NCI-H2196 (cell line): ENCODE measurements at regions not wholly inside any gene's neighbourhood (a gene's known extent, or its start where the extent isn't known, plus 50 kb on each side); places are given as distances from the start of the nearest gene placed in this dataset.
A peak's percentile ranks its signal among the peaks of the same experiment; 100 is the strongest.
"Not testable (repeated sequence)": the region's sequence is repeated elsewhere in the genome, so short reads cannot be mapped to it uniquely, and the experiment has no call there.

ENCODE experiments used
- DNase-seq: peaks from one replicate; lab custom pipeline; 2025; ENCODE audit not compliant: unreplicated experiment; lab: John Stamatoyannopoulos, UW

DNA sequence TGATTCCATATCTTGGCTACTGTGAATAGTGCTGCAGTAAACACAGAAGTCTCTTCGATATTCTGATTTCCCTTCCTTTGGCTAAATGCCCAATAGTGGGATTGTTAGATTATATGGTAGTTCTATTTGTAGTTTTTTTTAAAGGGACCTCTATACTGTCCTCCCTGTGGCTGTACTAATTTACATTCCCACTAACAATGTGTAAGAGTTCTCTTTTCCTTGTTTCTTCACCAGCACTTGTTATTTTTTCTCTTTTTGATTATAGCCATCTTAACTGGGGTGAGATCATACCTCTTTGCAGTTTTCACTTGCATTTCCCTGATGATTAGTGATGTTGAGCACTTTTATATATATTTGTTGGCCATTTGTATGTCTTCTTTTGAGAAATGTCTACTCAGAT is 102.0 kb downstream of the CARTPT start:
- no peak for DNase-seq

DNA sequence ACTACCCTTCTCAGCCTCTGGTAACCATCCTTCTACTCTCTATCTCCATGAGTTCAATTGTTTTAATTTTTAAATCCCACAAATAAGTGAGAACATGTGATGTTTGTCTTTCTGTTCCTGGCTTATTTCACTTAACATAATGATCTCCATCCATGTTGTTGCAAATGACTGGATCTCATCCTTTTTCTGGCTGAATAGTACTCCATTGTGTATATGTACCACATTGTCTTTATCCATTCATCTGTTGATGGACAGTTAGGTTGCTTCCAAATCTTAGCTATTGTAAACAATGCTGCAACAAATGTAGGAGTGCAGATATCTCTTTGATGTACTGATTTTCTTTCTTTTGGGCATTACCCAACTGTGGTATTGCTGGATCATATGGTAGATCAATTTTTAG is 103.0 kb downstream of the CARTPT start:
- not testable (repeated sequence) for DNase-seq

DNA sequence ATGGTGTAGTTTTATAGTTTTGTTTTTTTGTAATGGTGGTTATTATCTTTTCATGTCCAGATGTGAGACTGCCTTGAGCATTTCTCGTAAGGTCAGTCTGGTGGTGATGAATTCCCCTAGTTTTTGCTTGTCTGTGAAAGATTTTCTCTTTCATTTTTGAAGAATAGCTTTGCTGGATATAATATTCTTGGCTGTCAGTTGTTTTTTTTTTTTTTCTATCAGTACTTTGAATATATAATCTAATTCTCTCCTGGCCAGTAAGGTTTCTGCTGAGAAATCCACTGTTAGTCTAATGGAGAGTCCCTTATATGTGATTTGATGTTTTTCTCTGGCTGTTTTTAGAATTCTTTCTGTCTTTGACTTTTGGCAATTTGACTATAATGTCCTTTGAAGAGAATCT is 106.9 kb downstream of the CARTPT start:
- DNase-seq: no peak

DNA sequence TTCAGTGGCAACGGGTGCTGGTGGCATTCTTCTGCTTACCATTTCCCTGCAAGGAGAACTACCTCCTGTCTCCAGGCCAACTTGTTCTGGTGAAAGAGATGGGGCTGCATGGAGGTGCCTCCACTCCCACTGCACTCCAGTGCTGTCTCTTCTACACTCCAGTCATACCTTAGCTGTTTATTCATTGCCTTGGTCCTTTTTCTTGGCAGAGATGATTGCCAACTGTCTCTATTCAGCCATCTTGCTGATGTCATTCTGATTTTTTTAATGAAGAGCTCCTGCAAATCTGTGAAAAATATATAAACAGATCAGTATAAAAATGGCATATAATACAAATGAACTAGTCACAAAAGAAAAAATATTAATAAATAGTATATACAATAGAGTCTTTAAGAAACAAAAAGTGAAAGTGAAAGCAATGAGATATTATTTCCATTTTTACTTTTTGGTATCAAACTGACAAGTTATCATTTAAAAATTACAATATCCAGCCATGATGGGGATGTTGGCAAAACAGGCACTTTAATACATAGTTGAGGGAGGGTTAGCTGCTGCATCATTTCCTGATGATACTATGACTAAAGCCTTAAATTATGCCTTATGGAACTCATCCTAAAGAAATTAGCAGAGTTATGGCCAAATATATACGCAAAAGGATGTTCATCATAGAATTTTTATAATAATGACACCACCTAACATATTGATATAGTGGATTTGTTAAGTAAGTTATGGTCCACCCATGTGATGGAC is 109.4 kb downstream of the CARTPT start:
- no peak for DNase-seq

DNA sequence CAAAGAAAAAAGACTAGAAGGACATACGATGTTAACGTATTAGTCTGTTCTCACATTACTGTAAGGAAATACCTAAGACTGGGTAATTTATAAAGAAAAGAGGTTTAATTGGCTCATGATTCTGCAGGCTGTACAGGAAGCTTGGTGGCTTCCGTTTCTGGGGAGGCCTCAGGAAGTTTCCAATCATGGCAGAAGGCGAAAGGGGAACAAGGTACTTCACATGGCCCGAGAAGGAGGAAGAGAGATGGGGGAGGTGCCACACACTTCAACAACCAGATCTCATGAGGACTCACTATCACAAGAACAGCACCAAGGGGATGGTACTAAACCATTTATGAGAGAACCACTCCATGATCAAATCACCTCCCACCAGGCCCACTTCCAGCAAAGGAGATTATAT is 110.1 kb downstream of the CARTPT start:
- DNase-seq: no peak

DNA sequence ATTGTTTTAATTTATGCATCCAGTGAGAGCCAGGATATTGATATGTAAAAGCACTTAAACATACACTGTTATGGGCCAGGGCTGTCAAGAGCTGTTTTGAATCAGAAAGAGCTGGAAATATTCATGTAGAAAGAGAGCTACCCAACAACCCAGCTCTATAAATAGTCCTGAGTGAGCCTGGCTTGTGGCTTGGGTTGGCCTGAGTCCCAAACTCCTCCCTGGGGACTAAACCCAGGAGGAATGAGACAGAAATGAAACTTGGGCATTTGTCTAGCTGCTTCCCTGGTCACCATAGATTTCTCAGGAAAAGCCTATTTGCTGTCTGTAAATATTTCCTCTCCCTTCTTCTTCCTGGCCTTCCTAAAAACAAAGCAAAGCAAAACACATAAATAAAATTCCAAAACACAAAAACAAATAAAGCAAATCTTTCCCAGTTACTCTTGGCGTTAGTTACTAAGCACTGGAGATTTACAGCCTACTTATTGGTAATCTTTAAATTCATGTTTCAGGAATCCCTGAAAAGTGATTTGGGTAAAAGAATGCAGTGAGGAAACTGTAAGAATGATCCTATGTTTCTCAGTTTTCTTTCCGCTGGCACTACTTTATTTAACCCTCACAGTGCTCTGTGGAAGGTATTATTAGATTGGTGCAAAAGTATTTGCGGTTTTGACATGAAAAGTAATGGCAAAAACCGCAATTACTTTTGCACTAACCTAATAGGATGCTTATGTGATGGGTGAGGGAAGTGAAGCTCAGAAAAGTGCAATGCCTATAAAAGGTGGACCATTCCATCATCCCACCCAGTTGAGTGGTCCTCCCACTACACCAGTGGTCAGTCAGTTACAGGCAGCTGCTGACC is 111.8 kb downstream of the CARTPT start:
- DNase-seq: peak; percentile 9

DNA sequence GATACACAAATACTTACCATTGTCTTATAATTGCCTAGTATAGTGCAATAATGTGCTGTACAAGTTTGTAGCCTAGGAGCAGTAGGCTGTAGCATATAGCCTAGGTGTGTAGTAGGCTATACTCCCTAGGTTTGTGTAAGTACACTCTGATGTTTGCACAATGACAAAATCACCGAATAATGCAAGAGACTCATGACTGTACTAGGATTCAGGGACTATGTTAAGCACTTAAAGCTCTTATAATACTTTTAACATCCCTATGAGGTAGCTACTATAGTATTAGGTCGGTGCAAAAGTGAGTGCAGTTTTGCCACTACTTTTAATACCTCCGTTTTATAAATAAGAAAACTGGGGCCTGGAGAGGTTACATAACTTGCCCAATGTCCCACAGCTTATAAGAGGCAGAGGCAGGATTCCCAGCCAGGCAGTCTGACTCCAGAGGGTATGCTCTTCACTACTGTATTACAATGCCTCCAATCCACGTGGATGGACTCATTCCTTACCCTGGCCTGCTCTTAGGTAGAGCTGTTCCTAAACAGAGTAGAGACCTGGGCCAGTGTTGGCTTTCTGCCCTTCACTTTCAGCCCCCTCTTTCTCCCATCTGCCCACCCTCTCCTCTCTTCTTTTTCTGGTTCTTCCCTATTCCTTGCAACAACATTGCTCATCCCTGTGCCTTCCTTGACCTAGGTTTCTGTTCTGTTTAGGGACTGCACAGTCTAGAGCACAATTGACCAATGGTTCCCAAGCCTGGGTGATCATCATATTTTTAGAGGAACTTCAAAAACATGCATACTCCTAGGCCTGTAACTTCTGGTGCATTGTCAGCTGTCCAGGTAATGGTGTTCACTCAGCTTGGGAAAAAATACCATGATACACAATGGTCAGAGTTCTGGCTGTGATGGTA is 114.0 kb downstream of the CARTPT start:
- DNase-seq: no peak

DNA sequence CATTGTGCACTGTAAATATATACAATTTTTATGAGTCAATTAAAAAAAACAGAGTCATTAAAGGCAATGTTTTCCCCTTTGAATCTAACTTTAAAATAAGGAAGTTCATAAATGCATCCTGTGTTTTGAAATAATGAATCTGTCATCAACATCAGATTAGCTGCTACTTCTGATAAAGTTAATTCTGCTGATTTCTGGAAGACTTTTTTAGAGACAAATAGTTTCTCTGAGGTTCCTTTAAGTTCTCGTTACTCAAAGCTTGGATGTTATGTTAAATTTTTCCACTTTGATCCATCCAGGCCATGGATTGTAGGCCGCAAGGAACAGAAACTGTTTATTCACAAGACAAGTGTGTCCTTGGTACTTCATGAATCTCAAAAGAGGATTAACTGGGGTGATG is 115.5 kb downstream of the CARTPT start:
- no peak for DNase-seq

DNA sequence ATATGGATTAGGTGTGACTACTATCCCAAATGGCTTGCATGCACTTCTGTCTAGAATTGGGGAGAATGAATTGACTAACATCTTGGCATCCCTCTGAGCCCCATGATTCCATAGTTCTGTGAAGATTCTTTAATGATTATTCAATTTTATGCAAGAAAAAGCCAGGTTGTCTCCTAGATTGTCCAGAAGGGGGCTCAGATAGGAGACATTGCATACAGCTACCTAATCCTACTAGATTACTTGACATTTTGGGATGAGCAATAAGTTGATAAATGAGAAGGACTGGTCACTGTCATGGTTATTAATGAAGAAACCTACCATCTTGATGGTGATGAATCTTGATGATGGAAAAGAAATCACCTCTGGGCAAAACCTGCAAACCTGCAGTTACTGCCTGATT is 117.0 kb downstream of the CARTPT start:
- DNase-seq: no peak

DNA sequence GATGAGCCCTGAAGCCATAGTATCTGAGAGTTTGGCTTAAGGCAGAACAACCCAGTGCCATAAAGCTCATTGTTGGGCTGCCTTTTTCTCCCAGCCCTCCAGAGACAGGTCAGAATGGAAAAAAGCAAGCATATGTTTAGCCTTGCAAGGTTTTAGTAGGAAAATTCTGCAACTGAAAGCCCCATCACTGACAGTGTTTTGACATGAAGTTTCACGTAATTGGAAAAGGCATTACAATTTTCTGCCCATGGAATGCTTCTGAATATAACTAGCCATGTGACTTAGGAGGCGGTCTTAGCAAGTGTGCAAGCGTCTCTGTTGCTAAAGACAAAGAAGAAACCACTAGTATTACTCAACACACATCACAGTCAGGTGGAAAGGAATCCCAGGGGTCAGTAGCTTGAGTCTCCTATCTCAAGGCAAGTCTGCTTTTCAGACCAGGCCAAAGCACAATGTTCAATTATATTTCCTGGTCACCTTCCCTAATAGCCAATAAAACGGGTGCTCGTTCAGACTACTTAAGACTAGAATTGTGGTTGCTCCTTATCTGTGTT is 117.6 kb downstream of the CARTPT start:
- DNase-seq: no peak

DNA sequence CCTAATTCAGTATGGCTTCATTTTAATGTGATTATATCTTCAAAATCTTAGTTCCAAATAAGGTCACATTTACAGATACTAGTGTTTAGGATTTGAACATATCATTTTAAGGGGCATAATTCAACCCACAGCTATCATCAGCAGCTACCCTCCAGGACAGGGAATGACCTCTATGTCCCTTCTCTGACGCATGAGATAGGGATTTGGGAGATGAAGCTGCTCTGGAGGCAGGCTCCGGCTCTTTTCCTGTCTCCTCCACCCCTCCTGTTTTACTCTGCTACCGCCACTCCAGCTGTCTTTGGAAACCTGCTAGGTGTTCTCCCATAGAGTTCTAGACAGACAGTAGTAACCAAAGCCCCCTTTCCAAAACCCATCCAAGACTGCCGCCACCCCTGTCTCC is 119.2 kb downstream of the CARTPT start:
- DNase-seq: no peak

DNA sequence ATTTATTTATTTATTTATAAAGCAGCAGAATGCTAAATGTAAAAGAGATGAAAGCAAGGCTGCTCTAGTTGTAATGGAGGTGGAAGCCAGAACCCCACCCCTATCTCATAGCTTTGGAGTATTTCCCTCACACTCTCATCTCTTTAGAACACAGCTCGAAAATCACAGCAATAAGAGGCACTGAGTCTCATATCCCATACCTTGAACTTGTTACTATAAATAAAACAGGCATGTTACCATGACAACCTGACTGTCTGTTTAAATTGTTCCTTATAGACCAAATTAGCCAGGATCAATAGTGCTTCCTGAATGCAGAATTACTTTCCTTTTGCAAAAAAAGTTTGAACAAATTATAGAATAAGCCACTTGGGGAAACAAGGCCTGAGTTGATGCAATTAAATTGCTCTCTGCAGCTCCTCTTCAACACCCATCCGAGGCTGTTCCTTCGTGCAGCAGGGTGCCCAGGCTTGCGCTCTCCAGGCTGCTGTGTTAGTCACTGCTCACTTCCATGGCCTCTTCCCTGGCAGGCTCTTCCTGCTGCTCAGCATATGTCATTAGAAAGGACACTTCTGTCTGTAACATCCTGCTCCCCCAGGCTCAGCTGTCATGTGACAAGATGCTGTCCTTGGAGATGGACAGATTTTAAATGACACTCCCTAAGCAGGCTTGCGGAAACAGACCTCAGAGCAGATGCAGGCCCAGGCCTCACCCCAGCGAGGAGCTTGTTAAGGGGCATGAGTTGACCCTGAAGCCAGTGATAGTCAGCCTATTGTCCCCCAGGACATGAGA is 120.2 kb downstream of the CARTPT start:
- DNase-seq: no peak

DNA sequence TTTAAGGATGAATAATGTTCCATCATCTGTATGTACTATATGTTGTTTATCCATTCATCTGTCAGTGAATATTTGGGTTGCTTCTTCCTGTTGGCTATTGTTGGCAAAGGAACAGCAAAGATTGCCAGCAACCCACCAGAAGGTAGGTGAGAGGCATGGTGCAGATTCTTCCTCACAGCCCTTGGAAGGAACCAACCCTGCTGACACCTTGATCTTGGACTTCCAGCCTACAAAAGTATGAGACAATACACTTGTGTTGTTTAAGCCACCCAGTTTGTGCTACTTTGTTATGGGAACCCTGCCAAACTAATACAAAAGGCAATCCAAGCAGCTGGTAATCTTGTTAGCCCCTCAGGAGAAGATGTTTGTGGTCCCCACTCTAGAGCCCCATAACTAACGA is 122.0 kb downstream of the CARTPT start:
- no peak for DNase-seq

DNA sequence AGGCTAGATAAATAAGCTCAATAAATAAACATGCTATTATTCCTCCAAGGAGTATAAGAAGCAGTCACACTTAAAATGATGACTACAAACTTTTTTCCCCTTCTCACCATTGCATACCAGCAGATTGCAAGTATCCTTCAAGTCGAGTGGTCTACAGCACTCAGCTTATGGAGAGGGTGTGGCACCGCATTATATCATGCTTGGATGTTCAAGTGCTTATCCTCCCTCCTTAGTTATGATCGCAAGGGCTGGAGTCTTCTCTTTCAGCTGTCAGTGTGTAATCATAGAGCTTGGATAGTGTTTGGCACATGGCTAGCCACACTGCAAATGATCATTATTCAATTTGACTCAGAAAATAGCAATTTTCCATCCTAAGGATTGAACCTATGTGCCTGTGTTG is 124.0 kb downstream of the CARTPT start:
- DNase-seq: no peak

DNA sequence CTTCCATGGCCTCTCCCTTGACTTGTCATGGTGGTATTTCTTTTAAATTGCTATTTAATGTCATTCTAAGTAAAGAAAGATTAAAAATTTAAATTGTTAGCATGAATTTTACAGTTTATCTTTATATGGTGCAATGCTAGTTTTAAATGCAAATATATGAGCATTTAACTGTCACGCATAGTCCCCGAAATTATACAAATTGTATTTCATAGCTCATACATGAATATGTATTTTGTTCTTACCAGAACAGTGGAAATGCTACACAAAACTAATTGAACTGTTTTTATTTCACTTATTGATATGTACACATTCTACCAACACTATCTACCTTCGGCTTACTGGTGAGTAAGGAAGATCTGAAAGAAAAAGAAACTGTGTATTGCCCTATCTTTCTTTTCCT is 125.8 kb downstream of the CARTPT start:
- DNase-seq: no peak

DNA sequence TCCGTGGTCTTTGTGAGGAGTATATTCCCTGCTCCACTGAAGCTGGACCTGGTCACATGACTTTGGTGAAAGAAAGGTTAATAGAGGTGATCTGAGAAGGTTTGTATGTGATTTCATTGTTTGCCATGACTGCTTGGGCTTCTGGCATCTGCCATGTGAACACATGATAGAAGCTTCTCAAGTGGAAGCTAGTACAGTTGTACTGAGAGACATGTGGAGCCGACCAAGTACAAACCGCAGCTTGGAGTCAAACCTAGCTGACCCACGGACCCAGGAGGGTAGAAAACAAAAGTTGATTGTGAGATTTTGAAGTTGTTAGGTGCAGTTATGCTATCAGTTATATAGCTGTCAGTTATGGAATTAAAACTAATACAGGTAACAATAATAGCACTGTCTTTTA is 140.4 kb downstream of the CARTPT start:
- DNase-seq: no peak

DNA sequence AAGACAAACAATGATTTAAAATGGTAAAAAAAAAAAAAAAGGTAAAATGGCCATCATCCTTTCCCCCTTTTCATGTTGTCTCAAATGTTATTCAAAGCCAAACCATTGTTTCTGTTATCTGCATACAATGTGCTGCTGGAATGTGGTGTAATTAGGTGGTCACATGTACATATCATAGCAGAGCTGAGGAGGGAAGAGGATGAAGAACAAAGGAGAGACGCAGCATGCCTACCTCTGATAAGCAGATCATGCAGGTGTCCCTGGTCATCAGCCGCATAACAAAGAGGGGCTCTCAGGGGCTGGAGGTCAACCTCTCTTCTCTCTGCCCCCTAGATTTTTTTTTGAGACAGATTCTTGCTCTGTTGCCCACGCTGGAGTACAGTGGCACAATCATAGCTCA is 141.0 kb downstream of the CARTPT start:
- DNase-seq: no peak

DNA sequence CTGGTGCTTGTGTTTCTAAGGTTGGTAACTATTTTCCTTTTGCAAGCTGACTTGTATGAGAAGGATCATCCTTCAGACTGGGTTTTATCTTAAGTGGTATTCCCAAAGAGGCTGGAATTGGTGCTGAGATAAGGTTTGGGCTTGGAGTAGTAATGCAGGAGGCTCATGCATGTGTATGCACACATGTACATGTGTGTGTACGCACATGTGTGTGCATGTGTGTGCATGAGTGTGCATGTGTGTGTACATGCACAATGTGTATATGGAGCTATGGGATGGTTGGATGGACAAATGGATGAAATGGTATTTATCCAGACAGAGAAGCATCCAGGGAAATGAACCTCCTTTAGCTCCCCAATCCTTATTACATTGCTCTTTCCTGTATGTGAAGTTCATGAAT is 142.6 kb downstream of the CARTPT start:
- no peak for DNase-seq

DNA sequence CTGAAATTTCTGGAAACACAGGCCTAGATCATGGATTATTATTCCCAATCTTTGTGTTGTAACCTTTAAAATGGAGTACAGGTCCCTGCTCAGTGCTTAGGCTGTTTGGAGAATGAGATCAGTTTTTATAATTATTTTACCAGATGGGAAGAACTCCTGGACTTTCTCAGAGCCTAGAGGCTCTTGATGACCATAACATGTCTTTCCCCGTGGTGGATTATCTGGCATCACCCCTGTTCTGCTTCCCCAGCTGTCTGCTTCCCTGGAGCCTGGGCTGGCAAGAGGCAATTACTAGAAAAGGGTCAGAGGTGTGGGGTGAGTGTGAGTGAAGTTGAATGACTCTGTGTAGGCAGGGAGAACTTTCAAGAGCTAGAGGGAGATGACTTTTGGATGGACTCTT is 143.0 kb downstream of the CARTPT start:
- DNase-seq: no peak

DNA sequence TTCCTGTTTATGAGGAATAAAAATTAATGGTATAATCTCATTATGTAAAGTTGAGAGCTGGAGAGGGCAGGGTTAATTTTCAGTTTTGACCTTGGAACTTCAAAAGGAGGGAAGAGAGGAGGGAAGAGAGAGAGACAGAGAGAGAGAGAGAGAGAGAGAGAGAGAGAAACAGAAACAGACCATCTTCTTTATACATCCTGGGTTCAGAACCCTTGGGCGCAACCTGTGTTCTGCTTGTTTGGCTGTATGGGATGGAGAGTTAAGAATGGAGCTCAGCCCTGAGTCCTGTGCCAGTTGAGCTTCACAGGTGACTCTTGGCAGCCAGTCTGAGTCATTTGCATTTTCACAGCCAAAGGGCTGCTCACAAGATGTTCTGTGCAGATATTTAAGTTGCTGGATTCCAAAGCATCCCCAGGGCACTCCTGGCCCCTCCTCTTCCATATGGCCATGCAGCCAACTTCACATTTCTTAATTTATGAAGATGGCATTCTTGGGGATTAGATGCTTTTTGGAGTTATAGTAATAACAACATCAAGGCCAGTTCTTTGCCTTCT is 143.5 kb downstream of the CARTPT start:
- no peak for DNase-seq
